NT2/D1 (cell line): ENCODE measurements at regions not wholly inside any gene's neighbourhood (a gene's known extent, or its start where the extent isn't known, plus 50 kb on each side); places are given as distances from the start of the nearest gene placed in this dataset.

Source experiments
- SUZ12 ChIP-seq: IDR thresholded peaks from 2 replicates; pipeline ENCODE4 v1.6.1; 2011; ENCODE audit not compliant: insufficient read length, insufficient read depth; ENCODE audit errors: extremely low read depth
- YY1 ChIP-seq: IDR thresholded peaks from 2 replicates; pipeline ENCODE4 v1.6.1; 2011; ENCODE audit not compliant: insufficient read length, insufficient read depth
- ZNF274 ChIP-seq: IDR thresholded peaks from 2 replicates; pipeline ENCODE4 v1.6.1; 2011; ENCODE audit warnings: mild to moderate bottlenecking, low read depth, low read length

GRCh38 chr10:94125856-94126255 lies 132.1 kb downstream of the PLCE1 start:
- TF ChIP-seq YY1 (no peak), ZNF274 (no peak), SUZ12 (no peak)
